Epidermal melanocyte (primary cell): ENCODE measurements at regions not wholly inside any gene's neighbourhood (a gene's known extent, or its start where the extent isn't known, plus 50 kb on each side); places are given as distances from the start of the nearest gene placed in this dataset.

ENCODE experiments used
- DNase-seq: peaks from one replicate; pipeline ENCODE4 v3.0.0; 2011; ENCODE audit warnings: low spot score; ENCODE audit not compliant: insufficient read length

GRCh38 chr16:73711406-73712080 lies 585.1 kb upstream of the PSMD7 start:
- DNase-seq = no peak

DNA sequence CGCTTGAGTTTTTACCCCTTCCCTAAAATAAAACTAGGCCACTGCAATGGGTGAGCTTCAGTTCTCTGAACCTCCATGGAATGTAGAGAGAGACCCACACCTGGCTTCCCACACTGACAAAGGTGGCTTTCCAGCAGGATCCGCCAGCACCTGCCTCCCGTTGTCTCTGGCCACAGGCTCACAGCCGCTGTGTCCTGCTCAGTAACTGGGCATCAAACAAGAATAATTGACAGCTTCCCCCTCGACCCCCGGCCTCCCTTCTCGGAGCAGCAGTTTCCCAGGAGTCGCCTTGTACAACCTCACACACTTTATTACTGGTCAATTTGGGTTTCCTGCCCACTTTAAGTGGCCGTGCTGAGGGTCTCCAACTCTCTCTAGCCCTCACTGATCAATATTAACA lies 586.1 kb upstream of the PSMD7 start:
- no peak for DNase-seq

DNA sequence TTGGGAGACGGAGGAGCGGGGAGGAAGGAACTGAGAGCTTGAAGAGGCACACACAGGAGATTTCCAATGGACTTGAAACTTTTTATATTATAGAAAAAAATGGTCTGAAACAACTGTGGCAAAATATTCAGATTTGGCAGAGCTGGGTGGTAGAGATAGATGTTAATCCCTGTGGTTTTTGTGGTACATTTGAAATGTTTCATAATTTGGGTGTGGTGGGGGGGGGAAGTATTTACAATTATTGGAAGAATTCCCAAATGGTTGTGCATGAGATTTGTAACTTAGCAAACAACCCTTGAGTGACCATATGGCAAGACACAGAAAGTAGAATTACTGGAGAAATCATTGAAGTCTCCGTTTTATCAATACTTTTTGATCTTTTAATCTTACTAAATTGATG lies 588.8 kb upstream of the PSMD7 start:
- DNase-seq = no peak

GRCh38 chr16:73703891-73704290 lies 592.7 kb upstream of the PSMD7 start:
- no peak for DNase-seq

DNA sequence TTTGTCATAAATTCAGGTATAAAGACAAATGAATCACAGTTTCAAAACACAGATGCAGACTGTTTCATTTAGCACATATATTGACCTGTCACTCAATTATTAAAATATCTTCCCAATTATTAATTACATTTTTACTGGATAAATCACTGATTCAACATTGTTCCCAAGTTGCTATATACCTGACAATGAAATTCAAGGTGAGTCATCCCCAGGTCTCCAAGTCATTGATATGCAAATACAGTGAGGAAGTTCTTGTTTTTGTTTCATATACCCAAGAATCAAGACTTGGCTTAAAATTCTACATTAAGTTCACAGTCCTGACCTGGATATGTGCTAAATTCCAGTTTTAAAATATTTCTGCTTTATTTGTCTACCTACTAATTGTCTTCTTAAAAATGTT lies 599.3 kb upstream of the PSMD7 start:
- no peak for DNase-seq

- DNase-seq = no peak
Measured at GRCh38 chr16:73692861-73693260, 603.8 kb upstream of the PSMD7 start.

GRCh38 chr16:73683804-73684203 lies 612.8 kb upstream of the PSMD7 start:
- no peak for DNase-seq

- DNase-seq = no peak
Measured at GRCh38 chr16:73672135-73672534, 624.2 kb upstream of the ZFHX3 start.

GRCh38 chr16:73670836-73671820 lies 623.2 kb upstream of the ZFHX3 start:
- no peak for DNase-seq

DNA sequence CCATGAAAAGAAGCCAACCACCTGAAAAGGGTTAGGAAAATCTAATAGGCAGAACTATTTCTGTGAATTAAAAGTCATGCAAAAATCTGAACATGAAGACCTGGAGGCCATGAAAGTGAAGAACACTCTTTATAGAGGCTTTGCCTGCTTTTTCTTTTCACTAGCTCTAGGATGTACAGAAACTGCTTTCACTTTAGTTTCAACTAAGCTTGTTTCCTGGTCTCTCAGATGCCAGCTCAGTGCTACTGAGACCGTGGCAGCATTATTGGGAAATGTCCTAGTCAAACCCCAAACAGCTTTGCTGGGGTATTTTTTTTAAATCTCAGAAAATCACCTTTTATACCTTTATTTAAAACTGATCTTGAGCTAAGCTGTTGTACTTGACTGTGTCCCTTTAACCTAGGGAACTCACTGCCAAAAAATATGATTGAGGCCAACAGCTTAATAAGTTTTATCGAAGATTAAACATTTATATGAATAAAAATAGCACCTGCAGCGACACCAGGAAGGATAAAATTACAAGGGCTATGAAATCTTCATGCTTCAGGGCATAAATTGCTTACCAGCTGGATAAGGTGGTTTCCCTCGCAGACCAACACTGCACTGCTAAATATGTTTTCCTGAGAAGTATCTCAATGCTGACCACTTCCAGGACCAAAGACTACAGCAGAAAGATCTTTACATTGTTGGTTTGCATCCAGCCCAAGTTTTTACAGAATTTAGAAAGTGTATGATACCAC lies 621.8 kb upstream of the ZFHX3 start:
- no peak for DNase-seq

DNA sequence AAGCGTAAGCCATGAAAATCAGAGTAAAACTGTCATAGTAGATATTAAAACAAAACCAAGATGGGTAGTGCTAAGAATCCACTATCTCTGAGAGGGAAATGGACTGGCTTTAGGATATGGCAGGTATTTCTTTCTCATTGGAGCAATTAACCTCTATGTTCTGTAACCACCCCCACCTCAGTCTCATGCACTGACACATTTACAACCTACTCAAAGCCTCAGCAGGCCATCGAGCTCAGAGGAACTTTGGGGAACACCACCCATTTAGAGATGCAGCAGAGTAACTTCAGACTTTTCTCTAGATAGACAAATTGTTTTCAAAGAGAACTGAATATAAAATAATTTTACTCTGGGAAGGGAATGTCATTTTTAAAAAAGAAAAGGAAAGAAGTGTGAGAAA lies 615.8 kb upstream of the ZFHX3 start:
- no peak for DNase-seq

DNA sequence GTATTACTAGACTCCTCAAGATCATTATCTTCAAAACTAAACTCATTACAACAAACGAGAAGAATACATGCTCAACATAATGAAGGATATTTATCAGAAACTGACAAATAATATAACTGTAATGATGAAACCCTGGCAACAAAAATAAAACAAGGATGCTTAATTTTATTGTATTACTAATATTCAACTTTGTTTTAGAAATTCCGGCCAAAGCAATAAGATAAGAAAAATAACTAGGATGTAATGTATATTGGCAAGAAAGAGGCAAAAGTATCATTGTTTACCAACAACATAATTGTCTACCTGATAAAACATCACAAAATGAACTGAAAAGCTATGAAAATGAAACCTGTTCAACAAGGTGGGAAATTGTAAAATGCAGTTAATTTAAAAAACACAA lies 588.3 kb upstream of the ZFHX3 start:
- no peak for DNase-seq

- no peak for DNase-seq
Measured at GRCh38 chr16:73629011-73629410, 581.1 kb upstream of the ZFHX3 start.

- no peak for DNase-seq
Measured at GRCh38 chr16:73617738-73618137, 569.8 kb upstream of the ZFHX3 start.

GRCh38 chr16:73616770-73617169 lies 568.8 kb upstream of the ZFHX3 start:
- no peak for DNase-seq

DNA sequence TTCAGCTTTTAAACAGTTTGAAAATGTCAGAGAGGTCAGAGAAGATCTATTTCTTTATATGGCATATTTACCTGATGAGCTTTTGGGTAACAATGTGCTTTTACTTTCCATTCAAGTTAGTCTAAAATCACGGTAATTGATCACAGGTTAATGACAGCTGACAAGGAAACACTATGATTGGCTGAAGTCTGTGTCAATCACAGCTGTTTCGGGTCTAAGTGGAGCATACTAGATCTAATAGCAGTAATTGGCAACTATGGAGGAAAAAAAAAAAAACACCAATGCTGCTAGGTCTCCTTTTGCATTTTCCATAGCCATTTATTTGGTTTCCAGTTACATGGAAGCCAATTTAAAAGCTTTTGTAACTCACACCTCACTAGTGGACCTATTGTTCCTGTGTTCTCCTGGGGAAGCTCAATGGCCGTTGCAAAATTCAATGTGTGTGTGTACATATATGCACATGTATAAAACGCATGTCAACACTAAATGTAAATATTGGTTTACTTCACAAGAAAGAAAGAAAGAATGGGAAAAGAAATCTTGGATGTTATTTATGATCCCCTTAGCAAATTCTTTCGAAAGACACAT lies 568.3 kb upstream of the ZFHX3 start:
- no peak for DNase-seq

DNA sequence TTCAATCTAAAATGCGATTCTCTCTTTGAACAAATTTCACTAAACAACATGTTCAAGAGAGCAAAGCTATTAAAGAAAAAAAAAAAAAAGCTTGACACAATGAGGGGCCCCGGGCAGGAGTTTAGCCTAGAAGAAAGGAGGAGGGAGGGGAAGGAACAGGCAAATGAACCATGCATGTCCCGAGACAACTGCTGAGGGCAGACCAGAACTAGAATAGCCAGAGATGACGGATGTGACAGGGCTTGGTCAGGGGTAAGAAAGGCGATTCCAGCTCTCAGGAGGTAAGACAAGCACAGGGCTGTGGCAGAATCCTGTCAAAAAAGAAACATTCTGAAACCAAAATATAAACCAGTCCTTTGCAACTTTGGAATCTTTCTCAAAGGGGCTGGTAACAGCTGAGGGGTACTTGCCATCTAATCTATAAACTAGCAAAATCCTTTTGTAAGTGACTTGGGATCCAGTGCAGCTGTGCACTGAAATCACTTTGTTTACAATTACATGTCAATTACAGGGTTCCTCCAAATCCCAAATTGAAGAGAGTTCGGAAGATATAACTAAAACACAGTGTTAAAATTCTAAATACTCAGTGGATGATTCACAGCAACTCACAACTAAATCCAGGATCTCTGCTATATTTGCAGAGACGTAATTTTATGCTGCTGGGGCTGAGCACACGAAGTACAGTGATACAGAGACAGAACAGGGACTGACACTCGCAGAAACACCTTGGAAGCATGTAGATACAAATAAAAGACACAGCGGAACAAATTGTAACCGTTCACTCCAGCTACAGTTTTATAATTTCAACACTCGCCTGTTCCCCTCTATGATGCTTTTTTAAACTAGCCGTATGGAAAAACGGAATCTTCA lies 567.4 kb upstream of the ZFHX3 start:
- no peak for DNase-seq

DNA sequence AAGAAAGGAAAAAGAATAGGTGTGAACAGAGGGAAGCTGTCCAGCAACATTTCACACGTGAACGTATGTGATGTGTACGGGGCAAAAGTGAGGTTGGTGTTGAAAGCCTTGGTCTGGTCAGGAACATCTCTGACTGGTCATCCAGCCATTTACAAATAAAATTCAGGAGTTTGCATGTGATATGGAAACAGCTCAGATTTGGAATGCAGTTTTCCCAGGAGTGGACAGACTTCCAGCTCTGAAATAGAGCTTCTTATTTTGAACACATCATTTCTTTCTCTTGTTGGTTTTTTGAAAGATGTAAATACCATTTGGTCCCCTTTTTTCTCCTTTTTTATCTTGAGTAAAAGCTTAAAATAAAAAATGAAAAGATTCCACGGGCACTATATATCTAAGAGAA lies 566.2 kb upstream of the ZFHX3 start:
- no peak for DNase-seq

DNA sequence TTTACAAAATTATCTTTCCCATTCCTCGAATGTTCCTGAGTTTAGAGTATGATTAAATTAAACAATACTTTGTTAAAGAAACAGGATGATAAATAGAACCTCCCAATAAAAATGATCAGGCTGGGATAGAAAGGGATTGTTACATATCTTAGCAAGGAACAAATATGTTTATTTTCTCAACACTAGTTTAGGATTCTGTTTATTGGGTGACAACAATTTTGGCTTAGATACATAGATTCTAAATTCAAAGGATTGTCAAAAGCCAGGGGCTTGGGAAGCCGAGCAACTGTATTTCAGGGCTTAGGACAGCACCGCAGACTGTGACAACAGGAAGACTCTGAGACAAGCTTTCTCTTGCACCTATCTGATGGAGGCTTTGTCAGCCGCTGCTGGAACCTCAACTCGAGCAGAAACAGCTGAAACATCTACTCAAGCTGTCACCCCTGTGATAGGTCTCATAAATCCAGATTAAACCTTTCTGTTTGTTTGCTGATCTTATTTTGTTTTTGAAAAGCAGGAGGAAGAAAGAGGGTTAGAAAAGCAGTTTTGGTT lies 562.8 kb upstream of the ZFHX3 start:
- DNase-seq = no peak

- no peak for DNase-seq
Measured at GRCh38 chr16:73610160-73610559, 562.2 kb upstream of the ZFHX3 start.
